LoVo (cell line): ENCODE measurements at regions not wholly inside any gene's neighbourhood (a gene's known extent, or its start where the extent isn't known, plus 50 kb on each side); places are given as distances from the start of the nearest gene placed in this dataset.

Experiments
- DNase-seq: peaks from one replicate; pipeline ENCODE4 v3.0.0-alpha.2; 2016; ENCODE audit warnings: low spot score

DNA sequence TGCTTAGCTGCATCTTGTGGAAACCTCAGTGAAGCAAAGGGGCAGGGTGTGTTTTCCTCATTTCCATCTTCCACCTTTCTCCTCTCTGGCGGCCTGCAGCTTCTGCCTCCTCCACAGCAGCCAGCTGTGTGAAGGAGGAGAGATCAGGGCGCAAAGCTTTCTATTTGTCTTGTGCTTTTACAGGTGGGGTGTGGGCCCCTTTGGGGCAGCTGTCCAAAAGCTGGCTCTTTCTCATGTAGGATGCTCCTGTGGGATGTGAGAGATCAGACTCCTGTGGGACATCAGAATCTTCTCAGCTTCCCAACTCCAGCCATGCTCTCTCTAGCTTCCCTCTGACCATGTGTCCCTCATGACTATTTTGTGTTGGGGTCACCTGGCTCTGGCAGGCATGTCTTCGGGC lies 227.1 kb downstream of the MID1 start:
- DNase-seq = no peak

DNA sequence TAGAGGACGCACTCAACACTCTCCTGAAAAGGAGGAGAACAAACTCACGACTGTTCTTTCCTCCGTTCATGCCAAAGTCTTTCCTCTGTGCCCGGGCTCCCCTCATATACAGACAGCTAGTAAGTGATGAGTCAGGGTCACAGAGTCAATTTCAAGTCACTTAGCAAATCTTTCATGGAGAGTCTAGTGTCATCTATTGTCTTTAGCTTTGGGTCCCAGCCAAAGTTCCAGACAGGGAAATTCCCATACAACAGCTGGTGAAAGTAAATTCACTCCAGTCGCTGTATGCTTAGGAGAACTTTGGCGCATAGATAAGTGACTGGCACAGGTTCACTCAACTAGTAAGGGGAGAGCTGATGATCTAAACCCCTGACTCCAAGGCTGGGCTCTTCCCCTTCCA lies 226.5 kb downstream of the MID1 start:
- DNase-seq = no peak

DNA sequence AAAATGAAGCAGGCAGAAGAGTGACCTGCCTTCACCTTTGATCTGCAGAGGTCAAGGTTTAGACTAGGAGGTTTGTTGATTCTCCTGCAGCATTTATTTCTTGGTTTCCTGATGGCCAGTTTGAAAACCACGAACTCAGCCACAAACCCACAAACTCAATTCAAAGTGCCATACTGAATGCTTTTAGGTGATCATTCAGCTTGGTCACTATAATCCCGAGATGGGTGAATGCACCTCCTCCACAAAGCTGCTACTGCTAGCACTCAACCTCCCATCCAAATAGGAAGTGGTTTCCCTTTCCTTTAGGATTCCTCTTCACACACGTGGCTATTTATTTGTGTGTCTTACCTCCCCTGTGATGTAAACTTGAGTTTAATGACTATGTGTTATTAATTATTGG lies 225.2 kb downstream of the MID1 start:
- DNase-seq = no peak
